ENCODE measurements at regions not wholly inside any gene's neighbourhood (a gene's known extent, or its start where the extent isn't known, plus 50 kb on each side); places are given as distances from the start of the nearest gene placed in this dataset.

GRCh38 chr13:95438297-95438696 lies 114.2 kb upstream of the CLDN10 start:
- TF ChIP-seq POLR2A (IDR thresholded peaks at IDR 0.05; ENCODE audit: low read length): no peak
- no peak for TF ChIP-seq GATA1 (IDR thresholded peaks at IDR 0.05; ENCODE audit: low read depth, low read length)
